H1 (cell line): ENCODE measurements at regions not wholly inside any gene's neighbourhood (a gene's known extent, or its start where the extent isn't known, plus 50 kb on each side); places are given as distances from the start of the nearest gene placed in this dataset.

Experiments used
- BCL11A ChIP-seq, 2 experiments: IDR thresholded peaks; one replicate each; pipeline ENCODE4 v1.6.1; 2011; ENCODE audit warnings: low read depth in 2 of 2, low read length in 2 of 2, mild to moderate bottlenecking in 2 of 2
- CREB1 ChIP-seq: IDR thresholded peaks from 2 replicates; pipeline ENCODE4 v1.6.1; 2012; ENCODE audit warnings: inconsistent platforms
- E2F6 ChIP-seq: IDR thresholded peaks from 2 replicates; pipeline ENCODE4 v1.6.1; 2012; ENCODE audit warnings: inconsistent platforms
- MAFK ChIP-seq: IDR thresholded peaks from 2 replicates; pipeline ENCODE4 v1.6.1; 2012; ENCODE audit warnings: low read depth, mild to moderate bottlenecking, improper control_type of control experiment, low read length
- MAX ChIP-seq: IDR thresholded peaks from 2 replicates; pipeline ENCODE4 v1.6.1; 2012; ENCODE audit warnings: inconsistent platforms
- POLR2A ChIP-seq, 2 experiments: IDR thresholded peaks; 1 replicate in 1 of 2; 2 replicates in 1 of 2; pipeline ENCODE4 v1.6.1; 2011; ENCODE audit warnings: low read depth in 2 of 2, low read length in 2 of 2, mild to moderate bottlenecking in 2 of 2; ENCODE audit errors: control extremely low read depth in 1 of 2
- SIRT6 ChIP-seq: IDR thresholded peaks from one replicate; pipeline ENCODE4 v1.7.1; 2012; ENCODE audit warnings: low read length, inconsistent platforms
- TEAD4 ChIP-seq: IDR thresholded peaks from 2 replicates; pipeline ENCODE4 v1.6.1; 2012; ENCODE audit warnings: low read depth, low read length, inconsistent platforms, mixed read lengths

- TF ChIP-seq MAX: no peak
- TF ChIP-seq POLR2A (IDR thresholded peaks at IDR 0.05; ENCODE audit: control extremely low read depth in 1 of 2, low read depth in 2 of 2, low read length in 2 of 2): no peak
- no peak for TF ChIP-seq TEAD4
- no peak for TF ChIP-seq CREB1
- TF ChIP-seq E2F6: no peak
- no peak for TF ChIP-seq MAFK
- TF ChIP-seq BCL11A (IDR thresholded peaks at IDR 0.05; ENCODE audit: low read depth in 2 of 2, low read length in 2 of 2): no peak
- no peak for TF ChIP-seq SIRT6
Measured at GRCh38 chr12:46956451-46957035, 122.9 kb upstream of the PCED1B start (continued).
